Stimulated activated CD4-positive, alpha-beta T cell treated with anti-CD3 and anti-CD28 coated beads, TNF-alpha, amount 100 ng/mL, for 24 hours (primary cell): ENCODE measurements at regions not wholly inside any gene's neighbourhood (a gene's known extent, or its start where the extent isn't known, plus 50 kb on each side); places are given as distances from the start of the nearest gene placed in this dataset.
"Not testable (repeated sequence)": the region's sequence is repeated elsewhere in the genome, so short reads cannot be mapped to it uniquely, and the experiment has no call there.

ENCODE experiments used
- DNase-seq, 3 experiments: peaks; one replicate each; pipeline ENCODE4 v3.0.0-alpha.2; 2020; ENCODE audit warnings: low read depth in 3 of 3

DNA sequence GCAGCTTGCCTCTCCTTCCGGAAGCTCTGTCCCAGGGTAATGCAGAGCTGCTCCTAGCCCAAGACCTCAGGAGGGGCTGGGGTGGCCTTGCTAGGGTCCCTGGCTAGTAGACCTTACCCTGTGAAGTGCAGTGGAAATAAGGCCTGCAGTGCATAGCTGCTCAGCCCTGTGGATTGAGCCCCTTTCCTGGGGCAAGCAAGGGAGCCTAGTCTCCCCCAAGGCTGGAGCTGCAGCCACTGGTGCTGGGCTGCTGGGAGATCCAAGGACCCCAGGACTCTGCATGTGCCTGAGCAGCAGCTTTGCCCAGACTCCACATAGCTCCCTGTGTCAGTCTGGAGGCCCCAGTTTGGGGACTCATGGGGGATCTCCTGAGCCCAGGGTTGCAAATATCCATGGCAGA, 57.9 kb downstream of the FANCF start:
- no peak for DNase-seq

DNA sequence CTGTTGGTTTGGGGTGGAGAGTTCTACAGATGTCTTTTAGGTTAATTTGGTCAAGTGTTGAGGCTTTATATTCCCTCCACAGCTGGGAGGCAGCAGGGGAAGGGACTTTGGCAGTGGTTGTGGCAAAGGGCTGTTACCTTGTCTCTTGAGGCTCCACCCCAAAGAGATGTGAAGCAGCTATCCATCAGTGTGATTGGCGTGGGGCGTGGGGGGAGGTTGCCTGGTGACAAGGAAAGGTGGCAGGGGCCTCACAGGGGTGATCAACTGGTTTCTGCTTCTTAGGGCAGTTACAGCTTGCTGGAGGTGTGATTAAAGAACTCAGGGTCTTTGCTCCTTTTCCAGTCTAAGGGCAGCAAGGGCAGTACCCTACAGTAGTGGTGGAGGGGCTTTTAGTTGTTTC, 59.3 kb downstream of the FANCF start:
- no peak for DNase-seq

DNA sequence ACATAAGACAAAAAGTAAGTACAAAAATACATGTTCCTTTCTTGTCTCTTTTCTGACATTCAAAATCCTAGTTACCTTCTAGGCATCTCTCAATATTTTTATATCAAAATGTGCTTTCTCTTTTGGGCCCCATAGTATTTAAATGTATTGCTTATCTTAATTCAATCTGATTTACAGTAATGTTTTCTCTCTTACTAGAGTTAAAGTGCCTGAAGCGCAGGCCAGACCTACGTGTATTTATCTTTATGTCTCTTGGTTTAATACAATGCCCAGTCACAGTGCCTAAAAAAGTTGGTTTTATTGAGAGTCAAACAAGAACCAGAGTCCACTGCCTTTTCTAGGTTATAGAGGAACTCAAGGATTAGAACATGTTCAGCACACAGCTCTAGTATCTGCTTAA, 64.3 kb downstream of the FANCF start:
- DNase-seq: no peak

DNA sequence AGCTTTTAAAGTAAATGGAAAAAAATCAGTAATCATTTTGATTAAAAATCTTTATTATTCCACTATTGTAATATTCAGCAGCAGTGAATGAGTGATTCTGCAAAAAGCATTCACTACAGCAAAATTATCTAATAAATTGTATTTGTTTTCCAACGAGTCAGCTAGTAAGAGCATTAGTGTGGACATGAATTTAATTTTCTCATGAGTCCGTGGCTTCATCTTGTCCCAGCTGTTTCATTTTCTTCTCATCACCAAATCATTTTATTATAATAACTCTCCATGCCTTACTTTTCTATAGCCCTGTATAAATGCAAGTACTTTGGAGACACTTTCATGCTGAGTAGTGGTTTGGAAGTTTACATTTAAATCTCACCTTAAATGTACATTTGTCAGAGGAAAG, 66.2 kb downstream of the FANCF start:
- no peak for DNase-seq

DNA sequence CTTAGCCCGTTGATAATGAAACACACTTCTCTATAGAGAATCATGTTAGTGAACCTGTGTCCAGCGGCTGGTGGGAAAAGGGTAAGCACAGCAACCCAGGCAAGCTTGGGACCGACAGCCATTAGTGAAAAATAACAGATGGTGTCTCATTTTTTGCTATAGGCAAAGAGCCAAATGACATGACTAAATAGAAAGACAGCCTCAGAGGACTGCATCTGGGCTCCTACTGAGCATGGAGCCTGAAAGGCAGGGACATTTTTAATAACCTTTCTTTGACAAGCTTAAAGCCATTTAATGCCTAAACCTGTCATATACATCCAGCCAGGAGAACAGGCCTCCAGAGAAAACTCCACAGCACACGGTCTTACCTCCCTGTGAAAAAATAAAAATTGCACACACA, 67.0 kb downstream of the FANCF start:
- DNase-seq: no peak

DNA sequence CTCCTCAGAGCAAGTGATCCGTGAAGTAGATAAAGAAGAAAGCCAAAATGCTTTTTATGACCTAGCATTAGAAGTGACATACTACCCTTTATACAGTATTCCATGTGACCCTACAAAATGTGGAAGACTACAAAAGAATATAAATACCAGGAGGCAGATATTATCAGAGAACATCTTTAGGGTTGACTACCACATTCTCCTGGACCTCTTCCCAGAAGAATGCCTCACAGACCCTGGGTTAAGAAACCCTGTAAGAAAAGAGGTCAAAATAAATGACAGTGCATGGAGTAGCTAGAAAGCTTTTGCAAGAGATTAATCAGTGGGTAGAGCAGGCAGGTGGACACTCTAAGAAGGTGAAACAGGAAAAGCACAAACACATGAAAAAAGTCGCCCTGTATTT, 69.2 kb downstream of the FANCF start:
- DNase-seq: no peak

DNA sequence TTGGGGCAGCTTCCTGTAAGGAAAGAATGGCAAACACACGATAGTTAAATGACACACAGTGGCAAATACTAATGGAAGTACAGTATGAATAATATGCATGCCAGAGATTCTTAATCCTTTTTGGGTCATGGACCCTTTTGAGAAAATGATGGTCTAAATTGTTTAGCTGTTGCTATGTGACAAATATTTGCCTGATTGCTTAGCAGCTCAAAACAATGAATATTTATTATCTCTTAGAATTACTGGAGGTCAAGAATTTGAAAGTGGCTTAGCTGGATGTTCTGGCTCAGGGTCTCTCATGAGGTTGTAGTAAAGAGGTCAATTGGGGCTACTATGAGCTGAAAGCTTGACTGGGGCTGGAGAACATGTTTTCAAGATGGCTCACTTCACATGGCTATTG, 69.7 kb downstream of the FANCF start:
- DNase-seq: no peak

DNA sequence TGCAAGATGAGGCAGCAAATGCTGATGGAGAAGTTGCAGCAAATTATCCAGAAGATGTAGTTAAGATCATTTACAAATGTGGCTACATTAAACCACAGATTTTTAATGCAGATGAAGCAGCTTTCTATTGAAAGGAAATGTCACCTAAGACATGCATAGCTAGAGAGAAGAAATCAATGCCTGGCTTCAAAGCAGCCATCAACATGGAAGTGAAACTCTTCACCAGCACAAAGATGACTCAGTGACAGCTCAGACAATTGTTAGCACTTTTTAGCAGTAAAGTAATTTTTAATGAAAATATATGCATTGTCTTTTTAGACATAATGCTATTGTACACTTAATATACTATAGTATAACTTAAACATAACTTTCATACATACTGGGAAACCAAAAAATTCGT, 71.4 kb downstream of the FANCF start:
- no peak for DNase-seq

DNA sequence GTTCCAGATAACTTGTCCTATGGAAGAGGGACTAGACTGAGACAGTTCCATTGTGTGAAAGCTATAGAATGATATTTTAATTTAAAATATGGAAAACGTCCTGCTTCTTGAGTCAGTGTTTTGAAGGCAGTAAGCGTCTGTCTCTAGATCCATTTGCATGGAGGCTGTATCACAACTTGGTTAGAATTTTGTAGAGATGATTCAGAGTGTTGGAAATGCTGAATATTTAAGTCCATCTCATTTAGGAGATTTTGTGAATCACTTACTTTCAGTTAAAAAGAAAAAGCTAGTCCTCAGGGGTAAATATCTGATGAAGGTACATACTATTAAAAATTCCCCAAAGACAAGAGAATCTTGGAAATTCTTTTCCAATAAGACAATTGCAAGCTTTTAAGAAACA, 72.7 kb downstream of the FANCF start:
- no peak for DNase-seq

DNA sequence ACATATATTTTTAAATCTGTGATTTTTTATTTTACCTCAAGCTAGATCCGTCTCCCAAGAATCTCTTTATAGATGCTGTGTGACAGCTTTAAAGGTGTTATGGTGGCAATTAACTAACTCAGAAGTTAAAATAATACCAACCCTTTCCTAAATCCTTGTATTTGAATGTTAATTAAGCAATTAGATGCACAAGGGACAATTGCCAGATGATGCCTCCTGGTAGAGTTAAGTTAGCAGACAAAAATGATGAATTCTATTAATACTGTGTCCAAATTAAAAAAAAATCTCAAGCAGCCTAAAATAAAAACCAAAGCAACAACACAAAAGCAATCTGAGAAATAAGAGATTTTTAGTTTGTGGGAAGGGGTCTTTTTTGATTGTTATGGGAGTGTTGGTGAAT, 78.9 kb downstream of the FANCF start:
- DNase-seq: no peak

DNA sequence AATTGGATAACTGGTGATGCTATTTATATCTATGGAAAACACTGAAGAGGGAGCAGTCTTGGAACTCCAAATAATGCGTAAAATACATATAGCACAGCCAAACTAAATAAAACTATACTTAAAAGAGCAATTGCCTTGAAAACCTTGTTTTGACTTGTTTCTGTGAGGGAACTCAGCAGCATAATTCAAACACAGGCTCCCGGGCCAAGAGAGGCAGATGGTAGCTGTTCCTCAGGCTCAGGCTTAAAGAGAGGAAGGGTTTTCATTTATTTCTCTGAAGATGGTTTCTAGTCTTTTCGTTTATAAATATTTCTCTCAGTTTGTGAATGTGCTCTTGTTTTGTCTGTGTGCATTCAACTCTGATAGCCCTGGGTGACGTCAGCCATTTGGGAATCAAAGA, 82.4 kb downstream of the FANCF start:
- no peak for DNase-seq

DNA sequence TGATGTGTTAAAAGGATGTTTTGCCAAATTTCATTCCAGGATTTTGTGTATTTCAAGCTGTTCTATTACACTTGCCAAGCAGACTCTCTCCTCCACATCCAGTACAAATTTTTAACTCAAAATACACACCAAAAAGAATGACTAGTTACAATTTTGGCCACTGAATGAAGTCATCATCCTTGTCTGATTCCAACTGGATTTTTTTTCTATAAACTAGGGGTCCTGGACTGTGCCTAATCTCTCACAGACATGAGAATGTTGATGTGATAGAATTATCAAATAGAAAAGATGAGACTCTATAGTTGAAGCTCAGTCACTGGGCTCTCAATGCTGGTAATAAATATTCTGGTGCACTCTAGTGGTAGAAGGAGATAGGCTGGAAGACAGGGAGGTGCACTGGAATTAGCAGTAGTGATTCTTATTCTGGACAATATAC, 85.8 kb downstream of the FANCF start:
- no peak for DNase-seq

DNA sequence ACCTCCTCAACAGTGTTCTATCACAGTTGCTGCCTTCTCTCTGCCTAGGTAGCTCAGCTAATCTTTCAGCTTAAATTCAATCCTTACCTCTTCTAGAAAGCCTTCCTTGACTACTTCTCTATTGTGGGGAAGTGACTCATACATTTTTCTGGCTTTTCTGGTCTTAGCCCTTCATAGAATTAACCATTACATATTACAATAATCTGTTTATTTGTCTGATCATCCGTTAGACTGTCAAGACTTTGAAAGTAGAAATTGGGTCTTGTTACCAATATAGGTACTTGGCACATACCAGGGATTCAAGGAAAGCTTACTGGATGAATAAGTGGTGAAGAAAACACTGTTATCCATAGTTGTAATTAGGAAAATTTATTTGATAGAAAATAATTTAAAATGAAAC, 89.6 kb downstream of the FANCF start:
- DNase-seq: no peak

DNA sequence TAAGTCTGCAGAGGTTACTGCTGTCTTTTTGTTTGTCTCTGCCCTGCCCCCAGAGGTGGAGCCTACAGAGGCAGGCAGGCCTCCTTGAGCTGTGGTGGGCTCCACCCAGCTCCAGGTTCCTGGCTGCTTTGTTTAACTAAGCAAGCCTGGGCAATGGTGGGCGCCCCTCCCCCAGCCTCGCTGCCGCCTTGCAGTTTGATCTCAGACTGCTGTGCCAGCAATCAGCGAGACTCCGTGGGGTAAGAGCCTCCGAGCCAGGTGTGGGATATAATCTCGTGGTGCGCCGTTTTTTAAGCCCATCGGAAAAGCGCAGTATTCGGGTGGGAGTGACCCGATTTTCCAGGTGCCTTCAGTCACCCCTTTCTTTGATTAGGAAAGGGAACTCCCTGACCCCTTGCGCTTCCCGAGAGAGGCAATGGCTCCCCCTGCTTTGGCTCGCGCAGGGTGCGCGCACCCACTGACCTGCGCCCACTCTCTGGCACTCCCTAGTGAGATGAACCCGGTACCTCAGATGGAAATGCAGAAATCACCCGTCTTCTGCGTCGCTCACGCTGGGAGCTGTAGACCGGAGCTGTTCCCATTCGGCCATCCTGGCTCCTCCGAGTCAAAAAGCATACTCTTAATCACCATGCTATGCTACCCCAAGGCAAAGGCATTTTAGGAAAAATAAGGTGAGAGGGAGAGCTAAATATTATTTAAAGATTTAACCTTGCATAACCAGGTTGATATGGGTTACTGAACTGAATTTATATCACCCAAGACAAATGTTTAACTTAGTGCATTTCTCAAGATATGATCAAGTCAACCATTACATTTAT, 96.8 kb downstream of the FANCF start:
- not testable (repeated sequence) for DNase-seq

DNA sequence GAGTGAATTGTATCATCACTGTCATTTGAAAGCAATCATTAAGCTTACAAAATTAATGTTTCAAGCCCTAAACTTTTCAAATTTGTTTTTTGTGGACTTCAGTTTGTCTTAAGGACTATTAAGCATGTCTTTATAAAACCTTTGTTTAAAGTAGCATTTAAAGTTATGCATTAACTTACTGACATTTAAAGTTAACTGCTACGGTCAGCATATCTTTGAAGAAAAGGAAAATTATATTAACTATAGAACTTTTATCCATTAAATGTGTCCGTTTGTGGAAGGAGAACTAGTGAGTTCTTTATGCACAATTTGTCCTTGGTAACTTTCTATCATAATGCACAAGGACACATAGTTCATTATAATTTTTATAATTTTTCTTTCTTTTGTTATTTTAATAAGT, 103.4 kb downstream of the FANCF start:
- DNase-seq: no peak

DNA sequence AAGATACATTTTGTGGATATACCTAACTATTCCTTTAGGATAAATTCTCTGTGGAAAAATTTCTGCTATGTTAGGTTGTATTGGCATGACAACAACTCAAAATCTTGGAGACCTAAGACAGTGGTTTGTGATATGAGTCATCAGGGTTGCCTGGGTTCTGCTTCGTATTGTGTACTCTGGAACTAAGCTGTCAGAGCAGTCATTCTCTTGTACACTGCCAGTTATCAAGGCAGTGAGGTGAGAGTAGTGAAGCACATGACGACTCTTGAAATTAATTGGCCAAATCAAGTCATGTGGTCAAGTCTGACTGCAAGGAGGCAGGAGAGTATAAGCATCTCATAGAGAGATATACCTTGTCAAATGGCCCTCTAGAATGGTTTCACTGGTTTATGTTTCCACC, 104.4 kb downstream of the FANCF start:
- no peak for DNase-seq

DNA sequence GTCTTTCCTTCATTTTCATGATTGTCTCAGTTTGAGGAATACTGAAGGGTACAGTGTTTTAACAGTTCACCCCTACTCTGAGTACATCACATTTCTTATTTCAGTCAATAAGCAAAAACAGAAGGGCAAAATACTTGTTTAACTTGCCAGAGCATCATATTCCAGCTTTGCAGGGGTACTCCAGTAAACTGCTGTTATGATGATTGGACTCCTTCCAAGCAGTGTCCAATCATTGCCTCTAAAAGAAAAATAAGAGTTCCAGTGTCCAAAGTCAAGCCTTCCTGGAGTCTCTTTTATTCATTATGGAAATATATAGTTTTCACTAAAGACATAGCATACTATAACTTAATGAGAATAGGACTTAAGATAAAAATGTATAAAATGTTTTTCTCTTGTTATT, 105.1 kb downstream of the FANCF start:
- no peak for DNase-seq

DNA sequence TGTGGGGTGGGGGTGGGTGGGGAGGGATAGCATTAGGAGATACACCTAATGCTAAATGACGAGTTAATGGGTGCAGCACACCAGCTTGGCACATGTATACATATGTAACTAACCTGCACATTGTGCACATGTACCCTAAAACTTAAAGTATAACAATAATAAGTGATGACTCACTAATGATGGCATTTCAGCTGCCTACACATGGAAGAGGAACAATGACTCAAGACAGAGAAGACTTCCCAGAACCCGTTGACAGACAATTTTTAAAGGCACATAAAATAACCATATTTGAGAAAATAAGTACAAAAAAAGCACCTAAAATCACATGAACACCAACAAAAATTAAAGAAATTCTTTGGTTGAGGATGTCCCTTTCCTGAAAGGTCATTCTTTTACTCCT, 107.3 kb downstream of the FANCF start:
- DNase-seq: not testable (repeated sequence)

DNA sequence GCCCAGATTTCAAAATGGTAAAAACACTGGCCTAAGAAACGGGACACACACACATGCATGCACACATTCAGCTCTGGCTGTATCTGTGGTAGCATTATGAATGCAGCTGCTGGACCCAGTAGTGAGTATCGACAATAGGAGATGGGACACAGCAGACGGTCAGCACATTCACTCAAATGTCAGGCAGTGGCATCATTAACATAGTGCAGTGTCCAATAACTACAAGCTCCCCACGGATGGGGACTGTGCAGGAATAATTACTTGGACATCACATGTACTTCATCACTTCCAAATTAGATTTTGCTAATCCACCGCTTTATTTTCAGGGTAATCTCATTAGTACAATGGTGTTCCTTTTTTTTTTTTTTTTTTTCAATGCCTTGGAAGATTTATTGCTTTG, 109.5 kb downstream of the FANCF start:
- no peak for DNase-seq

DNA sequence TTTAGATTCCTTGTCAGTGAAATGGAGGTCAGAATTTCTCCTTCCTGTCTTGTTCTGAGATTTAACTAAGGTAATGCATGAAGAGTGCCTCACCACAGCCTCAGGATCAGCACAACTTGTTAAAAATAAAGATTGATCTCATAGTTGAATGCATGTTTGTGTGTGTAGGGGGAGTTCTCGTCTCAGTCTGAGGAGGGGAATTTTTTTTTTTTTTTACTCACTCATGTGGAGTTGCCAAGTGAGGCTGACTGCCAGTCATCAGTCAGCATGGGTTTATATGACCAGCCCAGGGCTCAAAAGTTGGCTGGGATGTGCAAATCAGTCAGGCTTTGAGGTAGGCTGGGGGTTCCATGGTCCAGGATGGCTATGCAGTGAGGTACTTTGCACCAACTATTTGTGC, 113.2 kb downstream of the FANCF start:
- no peak for DNase-seq

DNA sequence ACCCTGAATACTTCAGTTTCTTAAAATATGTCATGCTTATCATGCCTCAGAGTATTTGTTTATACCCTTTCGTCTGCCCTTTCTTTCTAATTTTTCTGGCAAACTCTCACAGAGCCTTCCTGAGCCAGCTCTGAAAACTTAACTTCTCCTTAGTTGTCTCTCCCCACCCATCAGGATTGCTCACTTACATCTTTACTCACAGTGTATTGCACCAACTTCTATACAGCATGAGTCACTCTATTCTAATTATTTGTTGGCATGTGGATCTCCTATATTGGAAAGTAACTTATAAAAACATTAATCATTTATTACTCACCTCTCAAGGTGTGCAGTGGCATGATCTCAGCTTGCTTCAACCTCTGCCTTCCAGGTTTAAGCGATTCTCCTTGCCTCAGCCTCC, 114.9 kb downstream of the FANCF start:
- no peak for DNase-seq

DNA sequence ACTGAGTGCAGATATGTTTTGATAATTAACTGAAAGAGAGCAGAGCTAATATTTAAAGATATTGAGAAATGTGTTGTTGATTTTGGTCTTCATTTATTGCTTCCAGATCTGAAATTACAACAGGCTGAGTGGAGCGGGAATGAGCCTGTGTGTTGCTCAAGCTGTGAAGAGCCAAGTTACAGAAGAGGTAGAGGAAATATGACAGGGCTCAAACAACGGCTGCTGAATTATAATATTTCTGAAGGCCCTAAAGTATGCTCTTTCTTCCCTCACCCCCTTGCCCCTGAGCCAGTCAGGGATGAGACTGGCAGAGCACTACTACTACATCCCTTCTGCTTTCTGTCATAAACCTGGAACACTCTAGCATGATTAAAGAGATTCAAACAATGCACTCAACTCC, 115.6 kb downstream of the FANCF start:
- no peak for DNase-seq

DNA sequence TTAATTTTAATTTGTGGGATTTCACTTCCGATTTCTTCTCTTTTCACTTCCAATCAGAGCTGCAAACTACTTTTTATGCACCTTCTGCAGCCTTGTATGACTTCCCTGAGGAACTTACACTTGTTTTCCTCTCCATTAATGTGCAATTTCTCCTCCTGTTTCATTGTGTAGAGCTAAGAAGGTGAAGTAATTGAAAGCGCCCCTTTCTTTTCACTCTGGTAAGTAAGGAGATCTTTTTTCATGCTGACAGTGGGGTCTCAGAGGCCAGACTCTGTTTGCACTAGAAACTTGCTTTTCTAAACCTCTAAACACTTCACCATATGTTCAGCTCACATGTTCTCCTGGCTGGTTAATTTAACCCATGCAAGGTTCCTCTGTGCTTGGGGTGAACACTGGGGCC, 117.0 kb downstream of the FANCF start:
- DNase-seq: no peak

DNA sequence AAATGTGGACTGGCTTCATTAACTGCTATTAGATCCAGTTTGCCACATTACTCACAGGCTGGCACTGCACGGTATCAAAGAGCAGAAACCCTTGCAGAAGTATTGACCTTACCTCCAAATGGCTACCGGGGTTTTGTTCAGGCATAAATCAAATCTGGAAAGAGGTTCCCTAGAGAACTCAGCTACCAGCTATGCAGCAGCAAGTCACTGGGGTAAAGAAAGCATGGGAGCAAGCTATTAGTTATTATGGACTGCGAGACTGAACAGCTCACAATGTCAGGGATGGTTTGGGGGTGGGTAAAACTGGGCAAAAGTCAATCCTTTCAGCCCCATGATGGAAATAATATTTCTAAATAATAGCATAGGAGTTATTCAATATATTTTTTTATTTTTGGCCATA, 128.1 kb downstream of the FANCF start:
- no peak for DNase-seq
